Small intestine (tissue), 7 donors: ENCODE measurements at regions not wholly inside any gene's neighbourhood (a gene's known extent, or its start where the extent isn't known, plus 50 kb on each side); places are given as distances from the start of the nearest gene placed in this dataset.
A peak's percentile ranks its signal among the peaks of the same experiment; 100 is the strongest.

Source experiments
- DNase-seq, 2 donors: peaks; one replicate each; pipeline versions ENCODE4 v3.0.0 to v3.0.0-alpha.2; 2013
- FAIRE-seq: peaks from 2 replicates; lab custom pipeline; 2012; peaks lifted over from hg19 to GRCh38; lab: Jason Lieb, UNC
- H3K27ac ChIP-seq, 3 donors: one replicate each; pipeline ENCODE4 v1.5.1; 2013; ENCODE audit warnings: low read length in 2 of 3, mild to moderate bottlenecking in 2 of 3, control low read depth in 1 of 3, inconsistent platforms in 1 of 3, low read depth in 1 of 3, moderate library complexity in 1 of 3
- H3K27me3 ChIP-seq, 3 donors: one replicate each; pipeline ENCODE4 v1.6.1; 2013; ENCODE audit warnings: low read length in 3 of 3, inconsistent platforms in 1 of 3; ENCODE audit not compliant: control insufficient read depth in 3 of 3, insufficient read depth in 3 of 3
- H3K36me3 ChIP-seq, 3 donors: one replicate each; pipeline ENCODE4 v1.6.1; 2013; ENCODE audit warnings: low read length in 3 of 3, inconsistent platforms in 1 of 3, low read depth in 1 of 3, mild to moderate bottlenecking in 1 of 3, moderate library complexity in 1 of 3; ENCODE audit not compliant: control insufficient read depth in 3 of 3, insufficient read depth in 2 of 3
- H3K4me1 ChIP-seq, 3 donors: one replicate each; pipeline ENCODE4 v1.6.1; 2013; ENCODE audit warnings: low read length in 2 of 3, inconsistent platforms in 1 of 3, low read depth in 1 of 3, mild to moderate bottlenecking in 1 of 3, moderate library complexity in 1 of 3; ENCODE audit not compliant: control insufficient read depth in 3 of 3, insufficient read depth in 2 of 3
- H3K4me3 ChIP-seq, 3 donors: one replicate each; pipeline ENCODE4 v1.5.1; 2013; ENCODE audit warnings: low read length in 3 of 3, control low read depth in 1 of 3, inconsistent platforms in 1 of 3, low read depth in 1 of 3, mild to moderate bottlenecking in 1 of 3, moderate library complexity in 1 of 3
- H3K9me3 ChIP-seq, 2 donors: one replicate each; pipeline ENCODE4 v1.6.1; 2013; ENCODE audit warnings: low read depth in 1 of 2, low read length in 1 of 2; ENCODE audit not compliant: control insufficient read depth in 2 of 2, insufficient read depth in 1 of 2
- WGBS, 3 donors: extraction: QIAGEN DNeasy Blood & Tissue Kit; methylation state at CpG; one replicate each; pipeline ENCODE4 v1.1.7; 2013; 5-methylcytosine and 5-hydroxymethylcytosine counted together
- donor health status: healthy with polysubstance abuse.
- donor health status: control.
- donor health status: control.
- donor health status: Bipolar disorder and iron deficiency.
- donor health status: healthy.

GRCh38 chr5:8216921-8217320 is 348.0 kb downstream of the MTRR start:
- Histone ChIP-seq H3K36me3 (no peaks in the 10 kb centered on the region), H3K4me3 (no peak overlapping the region), H3K27me3 (no peaks in the 10 kb centered on the region), H3K27ac (no peak overlapping the region), H3K4me1 (no peaks in the 10 kb centered on the region), H3K9me3 (peaks cover 0 to 8% of the 10 kb centered on the region in 2 donors)
- DNase-seq (no peak), FAIRE-seq (no peak)
- WGBS, 3 donors = 88 to 90% (median 88%) methylated on average over 20 of the region's 20 CpGs

GRCh38 chr5:8226148-8226547 is 357.2 kb downstream of the MTRR start:
- DNase-seq (no peak), FAIRE-seq (no peak)
- Histone ChIP-seq H3K27ac (no peak overlapping the region), H3K27me3 (no peaks in the 10 kb centered on the region), H3K4me3 (no peak overlapping the region), H3K36me3 (no peaks in the 10 kb centered on the region), H3K9me3 (no peaks in the 10 kb centered on the region), H3K4me1 (no peaks in the 10 kb centered on the region)
- 85 to 93% (median 91%) methylated on average over 3 of the region's 3 CpGs for WGBS, 3 donors

- H3K27ac ChIP-seq = no peak overlapping the region
- H3K4me1 ChIP-seq = no peaks in the 10 kb centered on the region
- no peak overlapping the region for H3K4me3 ChIP-seq
- DNase-seq (no peak), FAIRE-seq (no peak)
- WGBS, 3 donors = 81 to 87% (median 85%) methylated on average over 8 of the region's 8 CpGs
- no peaks in the 10 kb centered on the region for H3K9me3 ChIP-seq
- H3K27me3 ChIP-seq = no peaks in the 10 kb centered on the region
- H3K36me3 ChIP-seq = no peaks in the 10 kb centered on the region
Observed at GRCh38 chr5:8227112-8227511, 358.2 kb downstream of the MTRR start.

GRCh38 chr5:8229551-8229950 is 360.6 kb downstream of the MTRR start:
- no peak overlapping the region for H3K27ac ChIP-seq
- DNase-seq (no peak), FAIRE-seq (no peak)
- peaks cover 0 to 2% (median 0%) of the 10 kb centered on the region in 3 donors for H3K4me1 ChIP-seq
- H3K4me3 ChIP-seq = no peak overlapping the region
- H3K27me3 ChIP-seq = no peaks in the 10 kb centered on the region
- H3K9me3 ChIP-seq = no peaks in the 10 kb centered on the region
- 73 to 85% (median 83%) methylated on average over 4 of the region's 4 CpGs for WGBS, 3 donors
- no peaks in the 10 kb centered on the region for H3K36me3 ChIP-seq

- no peak for DNase-seq
- FAIRE-seq = no peak
- Histone ChIP-seq H3K27me3 (no peaks in the 10 kb centered on the region), H3K4me1 (peaks cover 0 to 2% (median 0%) of the 10 kb centered on the region in 3 donors), H3K36me3 (no peaks in the 10 kb centered on the region), H3K9me3 (no peaks in the 10 kb centered on the region), H3K27ac (no peak overlapping the region), H3K4me3 (no peak overlapping the region)
- 65 to 73% (median 71%) methylated on average over 2 of the region's 2 CpGs for WGBS, 3 donors
Observed at GRCh38 chr5:8230868-8231267, 361.9 kb downstream of the MTRR start.

- H3K27ac ChIP-seq = no peak overlapping the region
- H3K4me3 ChIP-seq = no peak overlapping the region
- no peak for FAIRE-seq
- H3K9me3 ChIP-seq = no peaks in the 10 kb centered on the region
- no peak for DNase-seq
- peaks cover 0 to 2% (median 0%) of the 10 kb centered on the region in 3 donors for H3K4me1 ChIP-seq
- H3K27me3 ChIP-seq = no peaks in the 10 kb centered on the region
- H3K36me3 ChIP-seq = no peaks in the 10 kb centered on the region
Observed at GRCh38 chr5:8233479-8233878, 364.5 kb downstream of the MTRR start.

GRCh38 chr5:8234179-8234770 is 365.3 kb downstream of the MTRR start:
- Histone ChIP-seq H3K4me1 (peaks cover 0 to 2% (median 0%) of the 10 kb centered on the region in 3 donors), H3K9me3 (no peaks in the 10 kb centered on the region), H3K27ac (no peak overlapping the region), H3K4me3 (no peak overlapping the region), H3K36me3 (no peaks in the 10 kb centered on the region), H3K27me3 (no peaks in the 10 kb centered on the region)
- WGBS, 3 donors = 3 to 68% (median 33%) methylated on average over 3 of the region's 3 CpGs
- no peak for FAIRE-seq
- peak; percentile 32 to 49 for DNase-seq

GRCh38 chr5:8238080-8238479 is 369.1 kb downstream of the MTRR start:
- DNase-seq = no peak
- H3K4me1 ChIP-seq = peaks cover 0 to 2% (median 0%) of the 10 kb centered on the region in 3 donors
- no peaks in the 10 kb centered on the region for H3K27me3 ChIP-seq
- no peak overlapping the region for H3K27ac ChIP-seq
- no peaks in the 10 kb centered on the region for H3K9me3 ChIP-seq
- no peak for FAIRE-seq
- no peaks in the 10 kb centered on the region for H3K36me3 ChIP-seq
- H3K4me3 ChIP-seq = no peak overlapping the region
- 83 to 89% (median 84%) methylated on average over 5 of the region's 5 CpGs for WGBS, 3 donors

- H3K36me3 ChIP-seq = no peaks in the 10 kb centered on the region
- no peaks in the 10 kb centered on the region for H3K4me1 ChIP-seq
- no peak overlapping the region for H3K4me3 ChIP-seq
- H3K27ac ChIP-seq = no peak overlapping the region
- WGBS, 3 donors = 77 to 88% (median 85%) methylated on average over 5 of the region's 5 CpGs
- no peaks in the 10 kb centered on the region for H3K9me3 ChIP-seq
- H3K27me3 ChIP-seq = no peaks in the 10 kb centered on the region
- FAIRE-seq (no peak), DNase-seq (no peak)
Observed at GRCh38 chr5:8239198-8239597, 370.2 kb downstream of the MTRR start.
